HepG2 (cell line): ENCODE measurements at regions not wholly inside any gene's neighbourhood (a gene's known extent, or its start where the extent isn't known, plus 50 kb on each side); places are given as distances from the start of the nearest gene placed in this dataset.
A peak's percentile ranks its signal among the peaks of the same experiment; 100 is the strongest.

Experiments used
- ARID3A ChIP-seq: IDR thresholded peaks from 2 replicates; pipeline ENCODE4 v1.6.1; 2012; ENCODE audit warnings: low read depth, low read length, improper control_type of control experiment
- ARID5B ChIP-seq: IDR thresholded peaks from 2 replicates; pipeline ENCODE4 v1.4.0; 2020; ENCODE audit warnings: mild to moderate bottlenecking, missing genetic modification reagents
- ATF3 ChIP-seq: sonication (generic); formaldehyde crosslinking; IDR thresholded peaks from 2 replicates; pipeline ENCODE4 v1.4.0; 2020; ENCODE audit warnings: missing genetic modification reagents
- ATRX ChIP-seq: sonication (generic); formaldehyde crosslinking; IDR thresholded peaks from 2 replicates; pipeline ENCODE4 v1.4.0; 2020; ENCODE audit warnings: missing genetic modification reagents, borderline replicate concordance
- CC2D1A ChIP-seq: sonication (generic); formaldehyde crosslinking; IDR thresholded peaks from 2 replicates; pipeline ENCODE4 v1.8.1; 2023; ENCODE audit warnings: mild to moderate bottlenecking, missing genetic modification reagents
- CEBPB ChIP-seq: IDR thresholded peaks from 2 replicates; pipeline ENCODE4 v1.6.1; 2011; ENCODE audit warnings: low read depth, low read length, improper control_type of control experiment, borderline replicate concordance
- CEBPG ChIP-seq: IDR thresholded peaks from 2 replicates; pipeline ENCODE4 v1.6.1; 2016
- ELF3 ChIP-seq: IDR thresholded peaks from 2 replicates; pipeline ENCODE4 v1.6.1; 2016; ENCODE audit warnings: missing genetic modification reagents, missing compliant biosample characterization
- FOXA1 ChIP-seq, 2 experiments: fragments of 450-650 bp in 1 of 2; sonication (generic) in 1 of 2; formaldehyde crosslinking in 1 of 2; IDR thresholded peaks; 2 replicates each; pipeline versions ENCODE4 v1.4.0 to v1.6.1; 2016 to 2020; ENCODE audit warnings: missing genetic modification reagents in 1 of 2
- FOXA3 ChIP-seq: IDR thresholded peaks from 2 replicates; pipeline ENCODE4 v1.6.1; 2016; ENCODE audit warnings: missing genetic modification reagents, missing compliant biosample characterization
- THAP11 ChIP-seq: IDR thresholded peaks from 2 replicates; pipeline ENCODE4 v1.6.1; 2016; ENCODE audit warnings: missing biosample characterization, missing genetic modification reagents
- ZMYM2 ChIP-seq: sonication (generic); formaldehyde crosslinking; IDR thresholded peaks from 2 replicates; pipeline ENCODE4 v1.8.0; 2022; ENCODE audit warnings: mild to moderate bottlenecking, missing genetic modification reagents
- ZNF20 ChIP-seq: sonication (generic); formaldehyde crosslinking; IDR thresholded peaks from 2 replicates; pipeline ENCODE4 v1.4.0; 2020; ENCODE audit warnings: mild to moderate bottlenecking, moderate library complexity, missing genetic modification reagents
- ZNF563 ChIP-seq: sonication (generic); formaldehyde crosslinking; IDR thresholded peaks from 2 replicates; pipeline ENCODE4 v1.8.0; 2022; ENCODE audit warnings: mild to moderate bottlenecking, moderate library complexity, missing genetic modification reagents
- ZNF790 ChIP-seq: sonication (generic); formaldehyde crosslinking; IDR thresholded peaks from 2 replicates; pipeline ENCODE4 v1.8.0; 2022; ENCODE audit warnings: missing genetic modification reagents, mild to moderate bottlenecking, borderline replicate concordance

GRCh38 chr12:114976959-114977358 lies 293.0 kb upstream of the TBX3 start (continued):
- TF ChIP-seq ELF3 (CRISPR knock-in tag) (peak; percentile 54; the same call in 1 of the 2 replicates), ZNF563 (CRISPR knock-in tag) (no peak), ZNF790 (CRISPR knock-in tag) (no peak), FOXA1 (IDR thresholded peaks at IDR 0.05) (no peak), FOXA1 (CRISPR knock-in tag; IDR thresholded peaks at IDR 0.05) (peak; percentile 41; the same call in 1 of the 2 replicates), ZMYM2 (CRISPR knock-in tag) (no peak), ARID3A (peak; percentile 79), ATF3 (CRISPR knock-in tag) (peak; percentile 59; the same call in 1 of the 2 replicates), CEBPB (peak; percentile 89), ATRX (CRISPR knock-in tag) (no peak), CC2D1A (CRISPR knock-in tag) (no peak), ARID5B (CRISPR knock-in tag) (peak; percentile 82), THAP11 (CRISPR knock-in tag) (0 out of 2 replicates have a peak, but pooled peaks have one; percentile 47), ZNF20 (CRISPR knock-in tag) (no peak), FOXA3 (CRISPR knock-in tag) (peak; percentile 87), CEBPG (CRISPR knock-in tag) (peak; percentile 70)
